ENCODE measurements at regions not wholly inside any gene's neighbourhood (a gene's known extent, or its start where the extent isn't known, plus 50 kb on each side); places are given as distances from the start of the nearest gene placed in this dataset.

DNA sequence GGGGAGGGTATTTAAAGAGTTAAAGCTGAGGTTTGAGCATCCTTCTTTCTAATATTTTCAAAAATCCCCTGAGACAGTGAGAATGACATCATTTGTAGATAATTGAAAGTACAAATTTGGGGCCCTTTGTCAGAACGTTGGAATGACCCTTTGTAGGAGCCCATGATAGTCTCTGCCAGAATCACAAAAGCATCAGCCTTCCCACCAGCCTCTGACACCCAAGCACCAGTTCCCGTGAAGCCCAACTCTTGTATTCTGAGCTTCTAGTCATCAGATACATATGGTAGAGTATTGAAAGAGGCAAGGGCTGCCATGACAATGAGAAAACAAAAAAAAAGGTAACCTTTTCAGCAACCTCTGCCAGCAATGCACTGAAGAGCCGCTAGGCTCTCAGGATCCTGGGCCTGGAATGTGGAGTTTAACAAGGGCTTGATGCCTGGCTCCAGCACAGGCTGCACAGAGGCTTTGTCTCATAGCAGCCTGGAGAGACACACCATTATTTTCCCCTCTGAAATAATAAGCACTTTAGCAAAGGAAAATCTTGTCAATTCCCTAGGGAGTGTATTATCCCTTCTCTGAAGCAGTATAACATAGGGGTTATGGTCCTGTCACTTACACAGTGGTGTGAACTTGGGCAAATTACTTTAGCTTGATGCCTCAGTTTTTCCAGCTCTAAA is 114.4 kb downstream of the ZNF608 start:
- ATAC-seq (no peak), FAIRE-seq (no peak), DNase-seq (no peak)
- H3K36me3 ChIP-seq, result no peaks in the 10 kb centered on the region
- WGBS, 2 donors, result 68 to 70% methylated on average over 3 of the region's 3 CpGs
- H3K9me3 ChIP-seq, result no peaks in the 10 kb centered on the region
- no peak overlapping the region for H3K4me3 ChIP-seq
- H3K27me3 ChIP-seq, result no peaks in the 10 kb centered on the region
- TF ChIP-seq CTCF (IDR thresholded peaks at IDR 0.05), result no peak
- no peak overlapping the region for H3K27ac ChIP-seq
- intact Hi-C loops (cut with DNase I), result no loop called here
- peaks cover 6 to 18% (median 13%) of the 10 kb centered on the region in 3 donors for H3K4me1 ChIP-seq

DNA sequence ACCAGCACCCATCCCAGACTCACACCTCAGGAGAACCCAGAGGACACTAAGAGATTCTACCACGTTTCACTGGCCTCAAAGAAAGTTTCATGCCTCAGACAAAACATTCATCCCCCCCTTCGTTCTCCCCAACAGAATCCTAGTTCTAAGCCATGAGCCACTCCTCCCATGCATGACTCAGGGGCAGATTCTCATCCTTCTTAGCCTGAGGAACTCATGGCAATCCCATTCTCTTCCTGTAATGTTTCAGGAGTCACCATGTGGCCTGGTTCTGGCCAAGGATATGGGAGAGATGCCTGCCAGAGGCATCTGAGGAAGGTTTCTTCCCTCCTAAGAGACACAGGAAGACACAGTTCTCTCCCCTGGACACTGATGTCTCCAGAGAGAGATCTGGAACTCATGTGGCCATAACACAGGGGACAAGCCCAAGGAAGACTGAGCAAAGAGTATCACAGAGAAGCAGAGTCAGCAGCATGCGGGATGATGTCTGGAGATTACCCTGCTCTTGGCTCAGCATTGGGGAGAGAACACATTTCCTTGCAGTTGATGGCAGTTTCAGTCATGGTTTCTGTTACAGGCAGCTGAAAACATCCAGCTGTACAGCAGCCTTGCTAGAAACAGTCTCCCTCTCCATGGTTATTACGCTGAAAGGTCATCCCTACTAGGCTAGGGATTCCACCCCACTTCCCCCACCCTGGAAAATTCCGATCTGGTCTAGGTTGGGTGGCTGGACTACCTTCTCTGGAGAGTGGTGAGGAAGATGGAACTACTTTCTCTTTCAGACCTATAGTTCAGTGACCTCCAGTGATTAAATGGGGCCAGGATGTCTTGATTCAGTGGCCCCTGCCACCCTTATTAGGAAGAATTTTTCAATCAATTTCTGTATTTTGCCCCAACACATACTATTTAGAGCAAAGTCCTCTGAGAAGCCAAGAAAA is 115.4 kb downstream of the ZNF608 start:
- TF ChIP-seq CTCF (IDR thresholded peaks at IDR 0.05), result no peak
- ATAC-seq (no peak), FAIRE-seq (no peak), DNase-seq (no peak)
- Histone ChIP-seq H3K27ac (no peak overlapping the region), H3K36me3 (no peaks in the 10 kb centered on the region), H3K4me3 (no peak overlapping the region), H3K9me3 (no peaks in the 10 kb centered on the region), H3K4me1 (peaks cover 6 to 18% (median 13%) of the 10 kb centered on the region in 3 donors), H3K27me3 (no peaks in the 10 kb centered on the region)
- intact Hi-C loops (cut with DNase I), result no loop called here
- WGBS, 2 donors, result 76 to 84% methylated on average over 5 of the region's 5 CpGs

DNA sequence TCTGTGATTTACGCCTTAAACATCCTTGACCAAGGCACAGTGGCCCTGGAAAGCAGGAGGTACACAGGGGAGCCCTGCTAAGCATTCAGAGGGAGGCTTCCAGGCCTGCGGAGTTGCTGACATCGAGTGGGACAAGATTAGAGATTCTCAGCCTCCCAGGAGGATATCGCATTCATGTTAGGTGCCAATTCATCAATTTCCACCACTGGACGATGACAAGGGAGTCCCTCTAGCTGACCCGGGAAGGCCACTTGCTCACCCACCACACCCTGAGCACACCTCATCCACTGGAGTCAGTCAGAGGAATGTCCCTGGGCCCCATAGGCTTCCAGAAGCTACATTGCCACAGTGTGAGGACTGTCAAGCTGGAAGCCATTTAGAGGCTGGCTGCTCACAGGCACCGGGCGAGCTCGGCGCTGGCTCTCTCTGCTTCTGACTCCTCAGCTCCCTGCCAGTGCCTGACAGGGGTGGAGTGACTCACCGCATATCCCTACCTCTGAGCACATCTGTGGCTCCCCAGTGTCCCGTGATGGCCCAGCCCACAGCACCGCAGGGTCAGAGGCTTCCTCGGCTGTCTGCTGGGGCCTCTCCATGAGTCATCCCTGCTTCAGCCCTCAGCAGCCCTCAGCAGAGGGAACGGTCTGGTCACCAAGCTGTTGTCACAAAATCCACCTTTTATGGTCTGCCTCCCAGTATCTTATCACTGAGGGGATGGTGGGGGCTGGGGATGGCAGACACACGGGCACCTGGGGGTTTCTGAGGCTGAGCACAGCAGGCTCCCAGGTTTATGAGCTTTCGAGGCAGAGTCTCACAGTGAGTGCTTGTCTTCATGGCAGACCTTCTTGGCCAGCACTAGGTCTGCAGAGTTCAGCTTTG is 117.5 kb downstream of the ZNF608 start:
- intact Hi-C loops (cut with DNase I), result no loop called here
- FAIRE-seq, result no peak

More for the DNA sequence above, 117.5 kb downstream of the ZNF608 start:
- WGBS, 2 donors, result 91 to 94% methylated on average over 17 of the region's 17 CpGs
- no peak for TF ChIP-seq CTCF (IDR thresholded peaks at IDR 0.05)
- no peak overlapping the region for H3K27ac ChIP-seq
- H3K36me3 ChIP-seq, result no peaks in the 10 kb centered on the region
- H3K27me3 ChIP-seq, result no peaks in the 10 kb centered on the region
- no peaks in the 10 kb centered on the region for H3K9me3 ChIP-seq
- DNase-seq (peak in 1 of 6 donors; percentile 48), ATAC-seq (peak in 3 of 4 donors; percentile 39 to 68 (median 45))
- H3K4me3 ChIP-seq, result no peak overlapping the region
- H3K4me1 ChIP-seq, result peaks cover 0 to 1% (median 0%) of the 10 kb centered on the region in 3 donors
